Adrenal gland (tissue), 9 donors: ENCODE measurements at regions not wholly inside any gene's neighbourhood (a gene's known extent, or its start where the extent isn't known, plus 50 kb on each side); places are given as distances from the start of the nearest gene placed in this dataset.
A peak's percentile ranks its signal among the peaks of the same experiment; 100 is the strongest.

ENCODE experiments used
- DNase-seq, 7 donors: peaks; one replicate each; pipeline ENCODE4 v3.0.0-alpha.2; 2019 to 2020
- H3K27ac ChIP-seq, 5 donors: fragments of 200-600 bp; sonication (generic) in 4 of 5; 1 replicate in 3 of 5; 2 replicates in 2 of 5; pipeline versions ENCODE4 v1.5.1 to v1.8.0; 2016 to 2020; ENCODE audit warnings: mild to moderate bottlenecking in 1 of 5
- H3K27me3 ChIP-seq: fragments of 200-600 bp; 2 replicates; pipeline ENCODE4 v1.8.0; 2021
- H3K36me3 ChIP-seq, 2 donors: fragments of 200-600 bp; replicated peaks in 1 of 2; 1 replicate in 1 of 2; 2 replicates in 1 of 2; pipeline versions ENCODE4 v1.5.1 to v1.8.0; 2018 to 2022
- H3K4me1 ChIP-seq, 2 donors: fragments of 200-600 bp; replicated peaks in 1 of 2; 1 replicate in 1 of 2; 2 replicates in 1 of 2; pipeline versions ENCODE4 v1.5.1 to v1.8.0; 2018 to 2021
- H3K4me3 ChIP-seq, 4 donors: fragments of 200-600 bp; sonication (generic) in 3 of 4; one replicate each; pipeline ENCODE4 v1.5.1; 2016 to 2018
- H3K9me3 ChIP-seq, 3 donors: fragments of 200-600 bp; sonication (generic) in 1 of 3; replicated peaks in 1 of 3; 1 replicate in 2 of 3; 2 replicates in 1 of 3; pipeline versions ENCODE4 v1.5.1 to v1.8.0; 2016 to 2021
- CTCF ChIP-seq, 6 experiments: fragments of 450-650 bp in 4 of 6; fragments of 200-600 bp in 2 of 6; sonication (generic) in 1 of 6; IDR thresholded peaks; 1 replicate in 5 of 6; 2 replicates in 1 of 6; pipeline versions ENCODE4 v1.5.1 to v1.8.0; 2016 to 2021; ENCODE audit warnings: antibody characterized with exemption in 6 of 6, mild to moderate bottlenecking in 2 of 6, moderate library complexity in 1 of 6
- POLR2A ChIP-seq, 2 donors: fragments of 450-650 bp; IDR thresholded peaks; one replicate each; pipeline ENCODE4 v1.6.1; 2017; ENCODE audit warnings: antibody characterized with exemption in 2 of 2, mild to moderate bottlenecking in 2 of 2, moderate library complexity in 1 of 2
- WGBS, 4 donors: extraction: QIAGEN DNeasy Blood & Tissue Kit in 2 of 4; methylation state at CpG; one replicate each; pipeline versions ENCODE4 v1.1.5 to v1.1.7; 2013 to 2017; 5-methylcytosine and 5-hydroxymethylcytosine counted together
- intact Hi-C, 2 donors: fragments of 100-400 bp; cut with DNase I; formaldehyde crosslinking; loops; one replicate each; pipeline versions ENCODE4 v1.14.1 to v1.15.0; 2022 to 2023
- donor health status: healthy with polysubstance abuse.
- donor health status: Bipolar disorder and iron deficiency.
- donor health status: DM: yes; HTN: yes; CAD: no.
- donor health status: DM: no; HTN: no; CAD: no.
- donor health status: DM: no; HTN: no; CAD: no.

- TF ChIP-seq CTCF (IDR thresholded peaks at IDR 0.05): no peak
- no peaks in the 10 kb centered on the region for H3K27me3 ChIP-seq
- no peak overlapping the region for H3K27ac ChIP-seq
- no peak overlapping the region for H3K4me3 ChIP-seq
- H3K36me3 ChIP-seq: no peaks in the 10 kb centered on the region
- peaks cover 0 to 19% of the 10 kb centered on the region in 2 donors for H3K4me1 ChIP-seq
- no peaks in the 10 kb centered on the region for H3K9me3 ChIP-seq
- DNase-seq: no peak
- 78 to 92% (median 84%) methylated on average over 5 of the region's 5 CpGs for WGBS, 4 donors
- intact Hi-C loops: no loop called here
These were observed 72.7 kb upstream of the MGAT5 start for GRCh38 chr2:134181219-134181618.

GRCh38 chr2:134183679-134184078 lies 70.2 kb upstream of the MGAT5 start:
- WGBS, 4 donors: 85 to 92% (median 89%) methylated on average over 9 of the region's 9 CpGs
- TF ChIP-seq CTCF (IDR thresholded peaks at IDR 0.05): no peak
- TF ChIP-seq POLR2A (IDR thresholded peaks at IDR 0.05): no peak
- Histone ChIP-seq H3K9me3 (no peaks in the 10 kb centered on the region), H3K4me3 (no peak overlapping the region), H3K4me1 (no peaks in the 10 kb centered on the region), H3K27ac (no peak overlapping the region), H3K36me3 (no peaks in the 10 kb centered on the region), H3K27me3 (no peaks in the 10 kb centered on the region)
- intact Hi-C loops: no loop called here
- DNase-seq: no peak

GRCh38 chr2:134185639-134186038 lies 68.2 kb upstream of the MGAT5 start:
- Histone ChIP-seq H3K27ac (no peak overlapping the region), H3K4me1 (peaks cover 8 to 14% of the 10 kb centered on the region in 2 donors), H3K27me3 (no peaks in the 10 kb centered on the region), H3K9me3 (no peaks in the 10 kb centered on the region), H3K4me3 (no peak overlapping the region), H3K36me3 (no peaks in the 10 kb centered on the region)
- DNase-seq: no peak
- 92 to 96% (median 94%) methylated on average over 4 of the region's 4 CpGs for WGBS, 4 donors
- TF ChIP-seq POLR2A (IDR thresholded peaks at IDR 0.05) (no peak), CTCF (IDR thresholded peaks at IDR 0.05) (no peak)
- intact Hi-C loops: no loop called here

DNA sequence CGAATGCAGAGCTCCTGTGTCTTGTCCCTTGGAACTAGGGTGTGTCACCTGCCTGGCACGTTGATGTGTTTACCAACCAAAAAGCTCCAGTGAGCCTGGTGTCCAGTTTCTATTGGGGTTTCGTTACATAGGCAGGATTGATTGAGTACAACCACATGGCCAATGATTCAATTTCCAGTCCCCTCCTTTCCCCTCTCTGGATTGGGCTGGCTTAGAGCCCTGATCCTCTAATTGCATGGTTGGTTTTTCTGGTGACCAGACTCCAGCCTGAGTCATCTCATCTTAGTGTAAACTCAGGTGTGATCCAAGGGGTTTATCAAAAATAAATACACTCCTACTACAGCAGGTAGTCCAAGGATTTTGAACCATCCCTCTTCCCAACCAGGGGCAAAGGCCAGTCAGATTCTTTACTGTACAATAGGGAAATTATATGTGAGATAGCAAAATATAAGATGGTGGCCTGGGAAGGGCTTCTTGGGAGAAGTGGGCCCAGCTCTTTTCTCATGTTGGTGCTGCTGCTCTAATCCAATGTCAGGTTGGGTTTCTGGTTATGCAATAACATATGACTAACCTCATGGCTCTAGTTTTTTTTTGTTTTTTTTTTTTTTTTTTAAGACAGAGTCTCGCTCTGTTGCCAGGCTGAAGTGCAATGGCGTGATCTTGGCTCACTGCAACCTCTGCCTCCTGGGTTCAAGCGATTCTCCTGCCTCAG lies 64.7 kb upstream of the MGAT5 start:
- TF ChIP-seq CTCF (IDR thresholded peaks at IDR 0.05) (no peak), POLR2A (IDR thresholded peaks at IDR 0.05) (no peak)

More for the DNA sequence above, 64.7 kb upstream of the MGAT5 start:
- no peaks in the 10 kb centered on the region for H3K27me3 ChIP-seq
- H3K27ac ChIP-seq: peak overlapping the region in 2 of 5 donors; percentile 13 to 73
- WGBS, 4 donors: 63 to 73% (median 67%) methylated on average over 6 of the region's 6 CpGs
- DNase-seq: peak in 3 of 7 donors; percentile 33 to 54 (median 50)
- no peaks in the 10 kb centered on the region for H3K36me3 ChIP-seq
- H3K4me3 ChIP-seq: no peak overlapping the region
- peaks cover 11 to 26% of the 10 kb centered on the region in 2 donors for H3K4me1 ChIP-seq
- intact Hi-C loops: no loop called here
- no peaks in the 10 kb centered on the region for H3K9me3 ChIP-seq
